HAP-1 (cell line): ENCODE measurements at regions not wholly inside any gene's neighbourhood (a gene's known extent, or its start where the extent isn't known, plus 50 kb on each side); places are given as distances from the start of the nearest gene placed in this dataset.

Source experiments
- DNase-seq, 2 experiments: peaks; one replicate each; pipeline ENCODE4 v3.0.0-alpha.2; 2016 to 2020; ENCODE audit warnings: low spot score in 2 of 2
- H3K27me3 ChIP-seq: fragments of 250-450 bp; sonication (Bioruptor Pico); 2 replicates; pipeline ENCODE4 v1.5.1; 2020; ENCODE audit warnings: low read depth, mild to moderate bottlenecking, moderate library complexity
- H3K36me3 ChIP-seq: fragments of 250-450 bp; sonication (Bioruptor Pico); replicated peaks from 2 replicates; pipeline ENCODE4 v1.5.1; 2020; ENCODE audit warnings: mild to moderate bottlenecking
- H3K4me1 ChIP-seq: fragments of 250-450 bp; sonication (Bioruptor Pico); 2 replicates; pipeline ENCODE4 v1.5.1; 2020; ENCODE audit warnings: mild to moderate bottlenecking
- H3K4me3 ChIP-seq: fragments of 250-450 bp; sonication (Bioruptor Pico); 2 replicates; pipeline ENCODE4 v1.5.1; 2020; ENCODE audit warnings: mild to moderate bottlenecking, moderate library complexity
- H3K9me3 ChIP-seq: fragments of 250-450 bp; sonication (Bioruptor Pico); 2 replicates; pipeline ENCODE4 v1.5.1; 2020; ENCODE audit warnings: mild to moderate bottlenecking, moderate library complexity
- in situ Hi-C: fragments of 300-500 bp; cut with MboI; formaldehyde crosslinking; loops from 3 replicates; pipeline ENCODE4 v1.14.3; 2020; ENCODE audit warnings: low sequenced_read_pairs, inconsistent platforms, mixed read lengths

DNA sequence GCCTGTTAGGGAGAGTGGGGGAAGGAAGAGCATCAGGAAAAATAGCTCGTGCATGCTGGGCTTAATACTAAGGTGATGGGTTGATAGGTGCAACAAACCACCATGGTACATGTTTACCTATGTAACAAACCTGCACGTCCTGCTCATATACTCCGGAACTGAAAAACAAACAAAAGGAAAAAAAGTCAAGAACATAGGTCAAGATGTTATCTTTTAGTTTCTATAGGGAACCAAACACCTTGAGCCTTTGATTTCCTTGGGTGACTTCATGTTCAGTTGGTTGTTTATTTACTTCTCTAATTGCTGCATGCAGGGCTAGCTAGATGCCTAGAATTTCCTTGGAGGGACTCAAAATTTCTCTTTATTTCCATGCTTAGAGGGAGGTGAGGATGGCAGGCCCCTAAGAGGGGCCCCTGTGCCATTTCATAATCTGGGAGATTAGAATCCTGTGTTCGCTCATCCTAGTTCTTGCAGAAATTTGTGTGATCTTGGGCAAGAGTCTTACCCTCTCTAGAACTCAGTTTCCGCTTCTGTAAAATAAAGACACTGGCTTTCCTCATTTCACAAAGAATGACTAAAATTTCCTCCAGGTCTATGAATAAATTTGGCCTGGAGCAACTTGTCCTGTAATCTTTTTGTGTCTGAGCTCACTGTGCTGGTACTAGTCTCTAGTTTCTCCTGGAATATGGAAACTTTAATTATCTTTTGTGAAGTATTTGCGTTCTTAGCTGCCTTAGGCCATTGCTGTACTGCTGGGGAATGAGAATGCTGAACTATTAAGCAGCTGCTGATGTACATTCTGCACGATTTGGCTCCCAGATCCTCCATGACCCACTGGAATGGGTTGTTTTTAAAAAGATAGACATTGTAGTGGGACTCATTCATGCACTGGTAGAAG lies 457.5 kb downstream of the EDEM1 start:
- Histone ChIP-seq H3K4me3 (no peak overlapping the region), H3K9me3 (no peaks in the 10 kb centered on the region), H3K36me3 (no peaks in the 10 kb centered on the region), H3K27me3 (no peaks in the 10 kb centered on the region), H3K4me1 (no peaks in the 10 kb centered on the region)
- in situ Hi-C loops = no loop called here
- no peak for DNase-seq

DNA sequence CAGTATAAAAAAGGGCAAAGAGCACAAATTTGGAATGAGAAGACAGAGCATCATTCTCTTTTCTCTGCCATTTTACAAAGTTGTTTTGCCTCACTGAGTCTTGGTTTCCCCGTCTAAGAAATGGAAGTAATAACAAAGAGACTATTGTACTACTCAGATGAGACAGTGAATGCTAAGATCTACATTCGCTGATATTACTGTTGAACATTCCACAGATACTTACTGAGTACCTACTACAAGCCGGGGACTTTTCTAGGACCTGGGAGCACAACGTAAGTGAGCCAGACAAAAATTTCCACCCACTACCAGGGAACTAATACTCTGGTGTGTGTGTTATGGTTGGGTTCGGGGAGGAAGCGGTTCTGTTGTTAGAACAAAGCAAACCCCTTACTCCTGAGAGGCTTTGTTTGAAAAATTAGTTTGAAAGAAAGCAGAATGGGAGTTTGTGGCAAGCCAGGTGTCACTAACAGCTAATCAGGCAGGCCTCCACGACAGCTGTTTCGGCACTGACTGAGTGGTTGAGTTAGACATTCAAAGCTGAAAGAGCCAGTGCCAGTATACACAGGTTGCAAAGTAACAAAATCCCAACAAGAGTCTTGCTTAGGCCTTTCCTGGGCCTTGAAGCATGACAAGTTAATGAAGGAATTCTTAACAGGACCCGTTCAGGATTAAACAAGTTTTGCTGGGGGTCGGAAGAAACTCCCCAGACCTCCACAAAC lies 458.3 kb downstream of the EDEM1 start:
- Histone ChIP-seq H3K27me3 (no peaks in the 10 kb centered on the region), H3K4me1 (no peaks in the 10 kb centered on the region), H3K4me3 (no peak overlapping the region), H3K36me3 (no peaks in the 10 kb centered on the region), H3K9me3 (no peaks in the 10 kb centered on the region)
- DNase-seq = no peak
- in situ Hi-C loops = no loop called here

DNA sequence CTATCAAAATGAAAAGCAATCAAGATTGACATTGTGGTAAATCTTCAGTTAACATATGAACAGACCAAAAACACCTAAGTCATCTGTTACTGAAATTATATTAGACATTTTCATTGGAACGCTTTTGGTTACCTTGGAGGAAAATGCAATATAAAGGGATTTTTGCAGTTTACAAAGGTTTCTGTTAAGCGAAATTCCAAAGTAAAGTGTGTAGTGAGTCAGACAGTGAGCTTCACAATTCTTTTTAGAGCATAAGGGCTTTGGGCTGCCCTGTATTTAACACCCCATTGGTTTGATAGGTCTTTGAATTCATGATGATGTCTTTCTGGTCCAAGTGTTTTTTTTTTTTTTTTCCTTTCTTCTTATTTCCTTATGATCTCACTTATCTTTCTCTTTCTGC lies 462.8 kb downstream of the EDEM1 start:
- no peak for DNase-seq
- Histone ChIP-seq H3K36me3 (no peaks in the 10 kb centered on the region), H3K9me3 (no peaks in the 10 kb centered on the region), H3K4me3 (no peak overlapping the region), H3K4me1 (no peaks in the 10 kb centered on the region), H3K27me3 (no peaks in the 10 kb centered on the region)
- in situ Hi-C loops = no loop called here

DNA sequence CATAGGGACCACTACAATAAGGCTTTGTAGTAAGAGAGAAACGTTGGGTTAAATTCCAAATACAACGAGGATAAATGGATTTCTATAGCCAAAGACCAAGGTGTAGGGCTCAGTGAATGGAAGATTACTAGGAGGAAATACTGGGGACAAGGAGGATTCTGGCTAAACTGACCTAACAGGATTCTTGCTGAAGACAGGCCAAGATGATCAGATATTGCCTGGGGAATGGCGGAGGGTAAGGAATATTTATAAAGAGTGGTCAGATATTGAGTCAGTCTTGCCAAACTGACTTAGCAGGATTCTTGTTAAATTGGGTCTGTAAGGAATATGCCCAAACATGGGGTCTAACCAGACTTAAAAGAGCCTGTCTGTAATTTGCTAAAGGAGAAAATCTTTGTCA lies 463.8 kb downstream of the EDEM1 start:
- no peaks in the 10 kb centered on the region for H3K36me3 ChIP-seq
- H3K9me3 ChIP-seq = no peaks in the 10 kb centered on the region
- H3K4me1 ChIP-seq = no peaks in the 10 kb centered on the region
- in situ Hi-C loops = no loop called here
- H3K4me3 ChIP-seq = no peak overlapping the region
- H3K27me3 ChIP-seq = no peaks in the 10 kb centered on the region
- DNase-seq = no peak

DNA sequence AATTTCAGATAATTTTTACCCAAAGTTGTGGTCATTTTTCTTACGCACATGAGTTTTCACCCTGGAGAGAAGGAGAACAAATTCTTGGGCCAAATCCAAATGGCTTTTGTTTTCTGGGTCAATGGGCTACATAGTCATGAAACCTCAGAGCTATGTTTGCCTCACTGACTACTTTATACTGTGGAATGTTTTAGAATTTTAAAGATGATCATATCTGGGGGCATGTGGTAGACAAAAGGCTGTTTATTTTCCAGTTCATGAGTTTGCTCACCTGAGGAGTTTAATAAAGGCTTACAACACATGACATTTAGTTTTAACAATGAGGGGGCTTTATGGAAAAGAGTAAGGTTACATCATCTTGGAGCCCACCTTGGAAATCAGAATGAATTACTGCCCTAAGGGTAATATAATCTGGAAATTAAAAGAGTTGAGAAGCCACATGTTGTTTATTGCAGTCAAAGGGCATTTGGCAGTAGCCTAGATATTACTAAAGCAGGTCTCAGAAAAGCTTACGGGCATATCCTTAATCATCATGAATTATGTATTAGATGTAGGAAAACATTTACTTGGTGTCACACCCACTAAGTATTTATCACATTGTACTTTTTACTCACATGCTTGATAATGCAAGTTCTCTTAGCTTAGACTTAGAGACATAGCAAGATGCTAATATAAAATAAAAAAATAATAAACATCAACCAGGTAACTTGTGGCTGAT lies 466.1 kb downstream of the EDEM1 start:
- Histone ChIP-seq H3K4me1 (no peaks in the 10 kb centered on the region), H3K4me3 (no peak overlapping the region), H3K36me3 (no peaks in the 10 kb centered on the region), H3K27me3 (no peaks in the 10 kb centered on the region), H3K9me3 (no peaks in the 10 kb centered on the region)
- no peak for DNase-seq
- in situ Hi-C loops = no loop called here

DNA sequence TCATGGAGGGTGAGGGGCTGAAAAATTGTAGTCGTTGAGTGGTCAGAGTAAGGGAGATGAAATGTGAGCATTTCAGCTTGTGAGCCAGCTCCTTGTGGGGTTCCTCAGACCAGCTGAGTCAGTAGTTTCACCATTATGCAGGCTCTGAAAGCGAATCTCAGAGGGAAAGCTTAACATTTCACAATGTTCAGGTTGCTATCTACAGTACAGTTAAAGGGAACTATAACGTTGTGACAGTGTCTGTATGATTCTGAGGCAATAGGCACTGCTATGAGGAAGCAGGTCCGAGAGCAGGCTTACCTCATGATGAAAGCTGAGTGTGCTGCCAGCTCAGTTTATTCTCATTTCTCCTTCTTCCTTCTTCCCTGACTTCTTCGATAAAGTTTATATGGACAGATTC lies 469.6 kb downstream of the EDEM1 start:
- in situ Hi-C loops = no loop called here

DNA sequence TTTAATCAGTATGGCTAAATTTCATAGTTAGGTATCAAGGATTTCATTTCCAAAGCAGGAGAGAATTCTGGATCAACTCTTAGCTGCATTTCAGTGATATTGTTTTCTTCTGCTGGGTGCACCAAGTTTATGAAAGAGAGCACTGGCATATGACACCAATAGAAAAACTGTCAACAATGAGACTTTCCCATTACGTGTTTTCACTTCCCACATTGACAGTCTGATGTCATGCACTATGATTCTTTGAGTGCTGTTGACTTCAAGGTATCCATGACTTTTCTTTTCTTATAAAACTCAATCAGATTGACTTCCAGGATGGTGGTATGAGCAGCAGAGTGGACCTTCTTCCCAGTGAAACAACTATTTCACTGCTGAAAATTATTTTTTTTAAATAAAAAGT lies 476.1 kb downstream of the EDEM1 start:
- no peak overlapping the region for H3K4me3 ChIP-seq
- no peak for DNase-seq
- no peaks in the 10 kb centered on the region for H3K9me3 ChIP-seq
- in situ Hi-C loops = no loop called here
- H3K4me1 ChIP-seq = no peaks in the 10 kb centered on the region
- no peaks in the 10 kb centered on the region for H3K27me3 ChIP-seq
- no peaks in the 10 kb centered on the region for H3K36me3 ChIP-seq

More for the DNA sequence above, 469.6 kb downstream of the EDEM1 start:
- Histone ChIP-seq H3K4me1 (no peaks in the 10 kb centered on the region), H3K36me3 (no peaks in the 10 kb centered on the region), H3K27me3 (no peaks in the 10 kb centered on the region), H3K4me3 (no peak overlapping the region), H3K9me3 (no peaks in the 10 kb centered on the region)
- DNase-seq = no peak

DNA sequence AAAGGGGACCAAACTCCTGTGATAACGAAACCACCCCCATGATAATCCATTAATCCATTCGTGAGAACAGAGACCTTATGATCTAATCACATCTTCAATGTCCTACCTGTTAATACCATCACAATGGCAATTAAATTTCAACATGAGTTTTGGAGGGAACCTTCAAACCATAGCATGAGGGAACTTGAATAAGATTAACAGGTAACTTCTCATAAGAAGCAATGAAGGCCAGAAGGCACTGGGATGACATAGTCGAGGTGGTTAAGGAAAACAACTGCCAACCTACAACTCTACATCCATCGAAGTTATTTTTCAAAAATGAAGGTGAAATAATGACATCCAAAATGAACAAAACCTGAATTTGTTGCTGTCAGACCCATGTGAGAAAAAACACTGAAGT lies 478.9 kb downstream of the EDEM1 start:
- Histone ChIP-seq H3K4me1 (no peaks in the 10 kb centered on the region), H3K27me3 (no peaks in the 10 kb centered on the region), H3K4me3 (no peak overlapping the region), H3K36me3 (no peaks in the 10 kb centered on the region), H3K9me3 (no peaks in the 10 kb centered on the region)
- in situ Hi-C loops = no loop called here
- no peak for DNase-seq

DNA sequence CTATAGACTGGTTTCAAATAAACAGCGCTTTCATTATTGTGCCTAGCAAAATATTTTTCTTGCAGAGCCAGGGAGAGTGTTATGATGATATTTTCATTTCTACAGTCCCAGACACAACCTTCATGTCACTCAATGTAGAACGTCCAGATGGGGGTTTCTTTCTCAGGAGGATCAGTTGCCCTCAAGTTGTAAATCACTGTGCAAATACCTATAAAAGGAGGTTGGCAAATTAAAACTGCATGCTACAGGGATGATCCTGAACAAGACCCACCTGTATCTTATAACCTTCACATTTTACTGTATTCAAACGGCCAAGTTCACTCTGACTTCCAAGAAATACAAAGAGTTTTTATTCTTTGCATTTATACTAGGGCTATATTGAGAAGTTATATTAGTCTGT lies 486.0 kb downstream of the EDEM1 start:
- Histone ChIP-seq H3K9me3 (no peaks in the 10 kb centered on the region), H3K4me1 (no peaks in the 10 kb centered on the region), H3K36me3 (no peaks in the 10 kb centered on the region), H3K27me3 (no peaks in the 10 kb centered on the region), H3K4me3 (no peak overlapping the region)
- in situ Hi-C loops = no loop called here
- DNase-seq = no peak

DNA sequence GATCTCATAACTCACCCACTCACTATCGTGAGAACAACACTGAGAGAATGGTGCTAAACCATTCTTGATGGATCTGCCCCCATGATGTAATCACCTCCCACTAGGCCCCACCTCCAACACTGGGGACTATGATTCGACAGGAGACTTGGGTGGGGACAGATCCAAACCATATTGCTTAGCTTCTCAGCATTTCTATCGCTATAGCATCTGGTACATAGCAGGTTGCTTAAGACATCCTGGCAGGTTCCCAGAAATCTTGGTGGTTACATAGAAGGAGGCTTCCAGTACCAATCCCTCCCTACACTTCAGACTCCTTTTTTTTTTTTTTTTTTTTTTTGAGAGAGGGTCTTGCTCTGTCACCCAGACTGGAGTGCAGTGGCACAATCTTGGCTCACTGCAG lies 487.8 kb downstream of the EDEM1 start:
- no peaks in the 10 kb centered on the region for H3K9me3 ChIP-seq
- no peaks in the 10 kb centered on the region for H3K36me3 ChIP-seq
- DNase-seq = no peak
- no peaks in the 10 kb centered on the region for H3K4me1 ChIP-seq
- H3K4me3 ChIP-seq = no peak overlapping the region
- in situ Hi-C loops = no loop called here
- no peaks in the 10 kb centered on the region for H3K27me3 ChIP-seq

DNA sequence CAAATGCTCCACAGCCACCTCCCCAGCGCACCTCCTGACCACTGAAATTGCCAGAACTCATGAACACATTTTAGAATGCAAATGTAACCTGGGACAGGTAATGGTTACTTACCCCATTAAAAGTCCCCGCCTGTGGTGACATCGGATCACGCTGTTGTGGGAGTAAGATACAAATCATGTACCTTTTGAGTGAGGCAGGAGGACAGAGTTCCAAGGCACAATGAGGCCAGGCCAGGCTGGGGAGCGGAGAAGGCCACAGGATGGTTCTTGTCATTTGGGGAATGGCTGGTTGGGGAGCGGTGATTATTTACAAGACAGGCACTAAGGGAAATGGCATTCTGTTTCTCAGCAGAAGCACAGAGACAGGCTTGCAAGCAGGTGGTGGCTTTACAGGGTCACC lies 490.0 kb downstream of the EDEM1 start:
- no peak for DNase-seq
- no peaks in the 10 kb centered on the region for H3K36me3 ChIP-seq
- no peak overlapping the region for H3K4me3 ChIP-seq
- H3K4me1 ChIP-seq = no peaks in the 10 kb centered on the region
- in situ Hi-C loops = no loop called here
- H3K9me3 ChIP-seq = no peaks in the 10 kb centered on the region
- no peaks in the 10 kb centered on the region for H3K27me3 ChIP-seq

DNA sequence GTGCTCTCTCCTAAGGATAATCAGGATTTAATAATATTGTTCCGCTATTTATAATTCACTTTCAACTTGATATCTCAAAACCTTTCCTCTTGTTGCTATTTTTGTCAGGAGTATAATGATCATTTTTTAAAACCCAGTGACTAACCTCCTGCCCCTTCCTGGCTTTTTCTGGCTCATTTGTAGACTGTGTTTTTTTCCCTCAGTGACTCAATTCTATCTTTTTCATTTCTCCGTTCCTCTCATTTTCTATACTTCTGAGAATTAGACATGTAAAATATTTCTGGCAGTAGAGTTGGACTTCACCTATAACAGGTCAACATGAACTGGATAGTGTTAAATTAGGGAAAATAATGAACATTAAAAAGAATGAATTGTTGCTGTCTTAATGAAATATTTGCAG lies 490.7 kb downstream of the EDEM1 start:
- Histone ChIP-seq H3K27me3 (no peaks in the 10 kb centered on the region), H3K9me3 (no peaks in the 10 kb centered on the region), H3K4me3 (no peak overlapping the region), H3K36me3 (no peaks in the 10 kb centered on the region), H3K4me1 (no peaks in the 10 kb centered on the region)
- no peak for DNase-seq
- in situ Hi-C loops = no loop called here

DNA sequence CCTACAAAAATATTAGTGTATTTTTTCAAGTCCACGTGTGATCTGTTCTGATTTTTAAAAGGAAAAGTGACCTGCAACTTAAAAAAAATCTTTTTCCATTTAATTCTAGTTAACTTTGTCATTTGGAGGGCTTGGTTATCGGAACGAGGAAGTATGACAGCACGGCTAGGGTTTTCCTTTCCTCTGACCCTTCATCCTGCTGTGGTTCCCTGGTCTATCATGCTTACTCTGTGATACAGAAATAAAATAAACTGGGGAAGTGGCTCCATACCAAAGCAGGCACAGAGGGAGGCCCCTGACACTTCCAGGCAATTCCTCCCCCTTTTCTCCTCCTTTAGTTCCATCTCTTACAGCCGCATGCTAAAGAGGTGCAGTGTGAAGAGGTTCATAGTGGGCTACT lies 491.3 kb downstream of the EDEM1 start:
- Histone ChIP-seq H3K4me3 (no peak overlapping the region), H3K4me1 (no peaks in the 10 kb centered on the region), H3K36me3 (no peaks in the 10 kb centered on the region), H3K27me3 (no peaks in the 10 kb centered on the region), H3K9me3 (no peaks in the 10 kb centered on the region)
- DNase-seq = no peak
- in situ Hi-C loops = no loop called here

DNA sequence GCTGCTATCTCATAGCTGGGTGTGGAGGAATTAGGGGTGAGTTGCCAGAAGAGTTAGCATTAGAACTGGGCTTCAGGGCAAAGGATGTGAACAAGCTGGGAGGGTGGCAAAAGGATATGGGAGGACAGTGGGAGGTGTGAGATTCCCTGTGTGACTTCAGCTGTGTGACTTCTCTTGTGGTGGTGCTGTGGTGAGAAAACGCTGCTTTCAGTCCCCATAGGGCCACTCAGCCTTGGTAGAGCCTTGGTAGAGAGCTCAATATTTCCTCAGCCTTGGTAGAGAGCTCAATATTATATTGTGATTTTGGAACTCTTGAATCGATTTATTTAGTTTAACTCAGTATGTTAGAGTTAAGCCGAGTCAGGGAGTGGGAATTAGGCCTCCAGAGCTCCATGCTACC lies 499.7 kb downstream of the EDEM1 start:
- Histone ChIP-seq H3K9me3 (no peaks in the 10 kb centered on the region), H3K27me3 (no peaks in the 10 kb centered on the region), H3K4me1 (no peaks in the 10 kb centered on the region), H3K4me3 (no peak overlapping the region), H3K36me3 (no peaks in the 10 kb centered on the region)
- in situ Hi-C loops = no loop called here
- DNase-seq = no peak
